HCT116 (cell line): ENCODE measurements at regions not wholly inside any gene's neighbourhood (a gene's known extent, or its start where the extent isn't known, plus 50 kb on each side); places are given as distances from the start of the nearest gene placed in this dataset.

Experiments used
- ATAC-seq: fragments of 200-7000 bp; cut with Tn5 transposase; 2 replicates; pipeline ENCODE4 v1.9.1; 2020; ENCODE audit warnings: mild to moderate bottlenecking, moderate library complexity
- BruUV-seq: library from RNA; stranded (reverse); fragments of 400-500 nt; replicated peaks from 2 replicates; lab custom pipeline; 2021; lab: Mats Ljungman, UMichigan
- CTCF ChIA-PET: fragments of 300-600 bp; sonication (Branson Sonifier 250); formaldehyde crosslinking; loops from one replicate; lab custom pipeline; 2021; ENCODE audit warnings: antibody characterized with exemption; lab: Charles Lee
- POLR2A ChIA-PET: fragments of 300-600, 350-600 bp; sonication (Branson Sonifier 250); formaldehyde crosslinking; loops from one replicate; lab custom pipeline; 2021; ENCODE audit warnings: antibody characterized with exemption; lab: Charles Lee
- RAD21 ChIA-PET, 2 experiments: fragments of 300-600 bp; sonication (Branson Sonifier 250); formaldehyde crosslinking; loops; one replicate each; lab custom pipeline; 2023; ENCODE audit warnings: low total read pairs in 2 of 2; ENCODE audit not compliant: uncharacterized antibody in 2 of 2, unreplicated experiment in 2 of 2, low non-redundant PET in 1 of 2; lab: Charles Lee
- DNase-seq: peaks from one replicate; pipeline ENCODE4 v3.0.0-alpha.2; 2010; ENCODE audit warnings: low read depth, low spot score
- H2AFZ ChIP-seq: fragments of 200-600 bp; shearing (Covaris generic), sonication (generic); 2 replicates; pipeline ENCODE4 v1.6.1; 2017; ENCODE audit warnings: low read depth, mixed run types, mixed read lengths, antibody characterized with exemption, low read length; ENCODE audit not compliant: poor library complexity, severe bottlenecking
- H3K27ac ChIP-seq: 2 replicates; pipeline ENCODE4 v1.5.1; 2012; ENCODE audit warnings: low read depth, low read length
- H3K27me3 ChIP-seq: fragments of 200-600 bp; sonication (generic); 2 replicates; pipeline ENCODE4 v1.6.1; 2016; ENCODE audit warnings: mixed run types, low read length, mixed read lengths; ENCODE audit not compliant: insufficient read depth
- H3K36me3 ChIP-seq, 2 experiments: fragments of 200-500 bp in 1 of 2; fragments of 200-600 bp in 1 of 2; sonication (Bioruptor generic) in 1 of 2; sonication (generic) in 1 of 2; 2 replicates each; pipeline versions ENCODE4 v1.5.1 to v1.6.1; 2014 to 2016; ENCODE audit warnings: low read length in 2 of 2, inconsistent platforms in 1 of 2, mixed read lengths in 1 of 2, mixed run types in 1 of 2; ENCODE audit not compliant: insufficient read depth in 2 of 2, control insufficient read depth in 1 of 2
- H3K4me1 ChIP-seq, 2 experiments: fragments of 200-600 bp in 1 of 2; sonication (generic) in 1 of 2; 2 replicates each; pipeline versions ENCODE4 v1.5.1 to v1.6.1; 2012 to 2017; ENCODE audit warnings: low read length in 2 of 2, inconsistent platforms in 1 of 2, mild to moderate bottlenecking in 1 of 2, mixed read lengths in 1 of 2, mixed run types in 1 of 2, moderate library complexity in 1 of 2; ENCODE audit not compliant: insufficient read depth in 2 of 2, control insufficient read depth in 1 of 2
- H3K4me2 ChIP-seq: fragments of 200-600 bp; sonication (generic); 2 replicates; pipeline ENCODE4 v1.6.1; 2017; ENCODE audit warnings: mixed run types, low read length, mixed read lengths
- H3K4me3 ChIP-seq, 2 experiments: fragments of 200-600 bp in 1 of 2; sonication (generic) in 1 of 2; replicated peaks in 1 of 2; 2 replicates each; pipeline ENCODE4 v1.5.1; 2011 to 2016; ENCODE audit warnings: low read length in 2 of 2, control low read depth in 1 of 2, low read depth in 1 of 2, mild to moderate bottlenecking in 1 of 2, mixed read lengths in 1 of 2, mixed run types in 1 of 2
- H3K79me2 ChIP-seq: fragments of 200-600 bp; sonication (generic); 2 replicates; pipeline ENCODE4 v1.6.1; 2017; ENCODE audit warnings: mild to moderate bottlenecking, mixed run types, low read length, moderate library complexity, mixed read lengths; ENCODE audit not compliant: insufficient read depth
- H3K9ac ChIP-seq: fragments of 200-600 bp; sonication (generic); 2 replicates; pipeline ENCODE4 v1.6.1; 2016; ENCODE audit warnings: low read length, mixed read lengths
- H3K9me2 ChIP-seq: fragments of 200-600 bp; sonication (generic), shearing (Covaris generic); 2 replicates; pipeline ENCODE4 v1.6.1; 2017; ENCODE audit warnings: mixed run types, mild to moderate bottlenecking, moderate library complexity; ENCODE audit not compliant: insufficient read depth
- H3K9me3 ChIP-seq, 2 experiments: fragments of 200-500 bp in 1 of 2; fragments of 200-600 bp in 1 of 2; sonication (Bioruptor generic) in 1 of 2; sonication (generic) in 1 of 2; 2 replicates each; pipeline ENCODE4 v1.6.1; 2014 to 2017; ENCODE audit warnings: low read length in 2 of 2, mixed read lengths in 2 of 2, inconsistent platforms in 1 of 2, low read depth in 1 of 2, mild to moderate bottlenecking in 1 of 2, mixed run types in 1 of 2, moderate library complexity in 1 of 2; ENCODE audit not compliant: control insufficient read depth in 1 of 2, insufficient read depth in 1 of 2
- H4K20me1 ChIP-seq: fragments of 200-600 bp; sonication (generic), shearing (Covaris generic); 2 replicates; pipeline ENCODE4 v1.6.1; 2017; ENCODE audit warnings: mixed run types, mild to moderate bottlenecking, moderate library complexity; ENCODE audit not compliant: insufficient read depth
- CBX3 ChIP-seq: IDR thresholded peaks from 2 replicates; pipeline ENCODE4 v1.6.1; 2012; ENCODE audit warnings: low read depth
- EGR1 ChIP-seq: IDR thresholded peaks from 2 replicates; pipeline ENCODE4 v1.6.1; 2012; ENCODE audit warnings: low read depth
- ELF1 ChIP-seq: IDR thresholded peaks from 2 replicates; pipeline ENCODE4 v1.6.1; 2012; ENCODE audit warnings: low read depth, borderline replicate concordance
- EZH2 ChIP-seq: fragments of 200-600 bp; sonication (generic); IDR thresholded peaks from 2 replicates; pipeline ENCODE4 v1.6.1; 2017; ENCODE audit warnings: antibody characterized with exemption, mixed run types
- EZH2phosphoT487 ChIP-seq: fragments of 200-600 bp; IDR thresholded peaks from 2 replicates; pipeline ENCODE4 v1.6.1; 2018; ENCODE audit warnings: antibody characterized with exemption, borderline replicate concordance
- FOSL1 ChIP-seq: IDR thresholded peaks from 2 replicates; pipeline ENCODE4 v1.6.1; 2012; ENCODE audit warnings: low read depth
- JUND ChIP-seq: IDR thresholded peaks from 2 replicates; pipeline ENCODE4 v1.6.1; 2012
- POLR2A ChIP-seq: IDR thresholded peaks from 2 replicates; pipeline ENCODE4 v1.7.0; 2011; ENCODE audit warnings: borderline replicate concordance; ENCODE audit not compliant: insufficient read depth, insufficient read length; ENCODE audit errors: extremely low read depth
- RAD21 ChIP-seq: IDR thresholded peaks from 2 replicates; pipeline ENCODE4 v1.6.1; 2012; ENCODE audit warnings: low read depth, mild to moderate bottlenecking
- SIN3A ChIP-seq: IDR thresholded peaks from 2 replicates; pipeline ENCODE4 v1.6.1; 2012; ENCODE audit warnings: low read depth
- SP1 ChIP-seq: IDR thresholded peaks from 2 replicates; pipeline ENCODE4 v1.6.1; 2012; ENCODE audit warnings: low read depth
- YY1 ChIP-seq: IDR thresholded peaks from 2 replicates; pipeline ENCODE4 v1.6.1; 2011; ENCODE audit warnings: low read length, low read depth, moderate library complexity, mild to moderate bottlenecking; ENCODE audit not compliant: insufficient replicate concordance; ENCODE audit errors: extremely low read depth
- intact Hi-C: fragments of 100-400 bp; cut with micrococcal nuclease; formaldehyde crosslinking; loops from 2 replicates; pipeline ENCODE4 v1.10.0; 2022
- TF ChIP-seq, protein P1 (sequence below): IDR thresholded peaks from 2 replicates; pipeline ENCODE4 v1.6.1; 2012
- TF ChIP-seq, protein P2 (sequence below): IDR thresholded peaks from 2 replicates; pipeline ENCODE4 v1.6.1; 2012; ENCODE audit warnings: low read depth

DNA sequence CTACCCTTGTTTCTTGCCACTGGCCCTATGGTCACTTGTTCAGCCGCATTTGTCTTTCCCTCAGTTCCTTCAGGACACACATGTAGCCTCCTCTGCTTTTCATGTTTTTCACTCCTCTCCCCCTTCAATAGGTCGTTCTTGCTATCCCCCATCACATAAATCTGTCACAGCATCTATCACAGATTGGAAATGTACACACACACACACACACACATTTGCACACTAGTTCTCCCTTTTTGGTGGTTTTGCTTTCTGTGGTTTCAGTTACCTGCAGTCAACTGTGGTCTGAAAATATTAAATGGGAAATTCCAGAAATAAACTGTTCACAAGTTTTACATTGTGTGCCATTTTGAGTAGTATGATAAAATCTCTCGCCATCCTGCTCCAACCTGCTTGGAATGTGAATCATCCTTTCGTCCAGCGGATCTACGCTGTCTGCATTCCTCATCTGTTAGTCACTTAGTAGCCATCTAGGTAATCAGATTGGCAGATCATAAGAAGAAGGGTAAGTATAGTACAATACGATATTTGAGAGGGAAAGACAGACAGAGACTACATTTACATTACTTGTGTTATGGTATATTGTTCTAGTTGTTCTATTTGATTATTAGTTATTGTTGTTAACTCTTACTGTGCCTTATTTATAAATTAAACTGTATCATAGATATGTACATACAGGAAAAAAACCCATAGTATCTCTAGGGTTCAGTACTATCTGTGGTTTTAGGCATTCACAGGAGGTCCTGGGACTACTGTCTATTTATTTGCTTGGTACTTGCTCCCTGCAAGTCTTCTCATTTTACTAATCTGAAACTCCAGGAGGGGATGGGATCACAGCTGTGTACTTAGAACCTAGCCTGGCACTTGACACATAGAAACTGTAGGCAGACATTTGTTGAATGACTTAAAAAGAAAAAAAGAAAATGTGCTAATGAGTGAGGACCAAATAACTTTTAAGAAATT lies 86.1 kb upstream of the PNPT1 start:
- intact Hi-C loops: no loop called here
- peak overlapping the region; percentile 91 for H2AFZ ChIP-seq
- no peak overlapping the region for H3K27ac ChIP-seq
- RAD21 ChIA-PET: no interaction called here
- ATAC-seq: peak; percentile 98
- peak overlapping the region; percentile 64 for H3K4me2 ChIP-seq
- H3K27me3 ChIP-seq: no peaks in the 10 kb centered on the region
- no peak overlapping the region for H3K9ac ChIP-seq
- BruUV-seq: no TSS peak
- H4K20me1 ChIP-seq: no peaks in the 10 kb centered on the region
- no peaks in the 10 kb centered on the region for H3K79me2 ChIP-seq
- POLR2A ChIA-PET: no interaction called here
- H3K4me1 ChIP-seq: peaks cover 5 to 19% of the 10 kb centered on the region in 2 experiments
- H3K36me3 ChIP-seq: no peaks in the 10 kb centered on the region
- H3K9me2 ChIP-seq: no peaks in the 10 kb centered on the region
- H3K4me3 ChIP-seq: peak overlapping the region in 1 of 2 experiments; percentile 23; a peak in 2 of 4 replicates
- TF ChIP-seq JUND (peak; percentile 81), YY1 (peak; percentile 39), EZH2 (no peak), ELF1 (no peak), EZH2phosphoT487 (no peak), RAD21 (no peak), EGR1 (no peak), FOSL1 (peak; percentile 87), SP1 (peak; percentile 61), SIN3A (peak; percentile 77), CBX3 (peak; percentile 77; the same call in 1 of the 2 replicates), POLR2A (no peak)
- TF ChIP-seq, protein P1, sequence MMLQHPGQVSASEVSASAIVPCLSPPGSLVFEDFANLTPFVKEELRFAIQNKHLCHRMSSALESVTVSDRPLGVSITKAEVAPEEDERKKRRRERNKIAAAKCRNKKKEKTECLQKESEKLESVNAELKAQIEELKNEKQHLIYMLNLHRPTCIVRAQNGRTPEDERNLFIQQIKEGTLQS: peak; percentile 49; the same call in 1 of the 2 replicates
- TF ChIP-seq, protein P2, sequence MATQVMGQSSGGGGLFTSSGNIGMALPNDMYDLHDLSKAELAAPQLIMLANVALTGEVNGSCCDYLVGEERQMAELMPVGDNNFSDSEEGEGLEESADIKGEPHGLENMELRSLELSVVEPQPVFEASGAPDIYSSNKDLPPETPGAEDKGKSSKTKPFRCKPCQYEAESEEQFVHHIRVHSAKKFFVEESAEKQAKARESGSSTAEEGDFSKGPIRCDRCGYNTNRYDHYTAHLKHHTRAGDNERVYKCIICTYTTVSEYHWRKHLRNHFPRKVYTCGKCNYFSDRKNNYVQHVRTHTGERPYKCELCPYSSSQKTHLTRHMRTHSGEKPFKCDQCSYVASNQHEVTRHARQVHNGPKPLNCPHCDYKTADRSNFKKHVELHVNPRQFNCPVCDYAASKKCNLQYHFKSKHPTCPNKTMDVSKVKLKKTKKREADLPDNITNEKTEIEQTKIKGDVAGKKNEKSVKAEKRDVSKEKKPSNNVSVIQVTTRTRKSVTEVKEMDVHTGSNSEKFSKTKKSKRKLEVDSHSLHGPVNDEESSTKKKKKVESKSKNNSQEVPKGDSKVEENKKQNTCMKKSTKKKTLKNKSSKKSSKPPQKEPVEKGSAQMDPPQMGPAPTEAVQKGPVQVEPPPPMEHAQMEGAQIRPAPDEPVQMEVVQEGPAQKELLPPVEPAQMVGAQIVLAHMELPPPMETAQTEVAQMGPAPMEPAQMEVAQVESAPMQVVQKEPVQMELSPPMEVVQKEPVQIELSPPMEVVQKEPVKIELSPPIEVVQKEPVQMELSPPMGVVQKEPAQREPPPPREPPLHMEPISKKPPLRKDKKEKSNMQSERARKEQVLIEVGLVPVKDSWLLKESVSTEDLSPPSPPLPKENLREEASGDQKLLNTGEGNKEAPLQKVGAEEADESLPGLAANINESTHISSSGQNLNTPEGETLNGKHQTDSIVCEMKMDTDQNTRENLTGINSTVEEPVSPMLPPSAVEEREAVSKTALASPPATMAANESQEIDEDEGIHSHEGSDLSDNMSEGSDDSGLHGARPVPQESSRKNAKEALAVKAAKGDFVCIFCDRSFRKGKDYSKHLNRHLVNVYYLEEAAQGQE: no peak
- TF ChIP-seq, all 23 proteins: peak for 7
- CTCF ChIA-PET: interaction anchor here (1.9 kb wide), 1 partner anchor 182 kb away, joined by 6 read pairs; no protein-coding TSS in a partner anchor
- H3K9me3 ChIP-seq: no peaks in the 10 kb centered on the region
- DNase-seq: peak; percentile 68
